Smooth muscle cell (in vitro differentiated cells): ENCODE measurements at regions not wholly inside any gene's neighbourhood (a gene's known extent, or its start where the extent isn't known, plus 50 kb on each side); places are given as distances from the start of the nearest gene placed in this dataset.
A peak's percentile ranks its signal among the peaks of the same experiment; 100 is the strongest.
"Not testable (repeated sequence)": the region's sequence is repeated elsewhere in the genome, so short reads cannot be mapped to it uniquely, and the experiment has no call there.

Experiments
- DNase-seq: peaks from one replicate; lab custom pipeline; 2025; ENCODE audit not compliant: unreplicated experiment; lab: John Stamatoyannopoulos, UW
- H2AFZ ChIP-seq: fragments of 200-600 bp; sonication (generic); 2 replicates; pipeline ENCODE4 v1.6.0; 2016; ENCODE audit warnings: antibody characterized with exemption, low read depth, mild to moderate bottlenecking
- H3F3A ChIP-seq: fragments of 200-600 bp; sonication (generic); 2 replicates; pipeline ENCODE4 v1.6.0; 2017; ENCODE audit warnings: antibody characterized with exemption, low read depth
- H3K27ac ChIP-seq: fragments of 200-600 bp; sonication (generic); 2 replicates; pipeline ENCODE4 v1.5.1; 2016; ENCODE audit warnings: low read depth, mild to moderate bottlenecking
- H3K27me3 ChIP-seq: fragments of 200-600 bp; sonication (generic); 2 replicates; pipeline ENCODE4 v1.6.1; 2016; ENCODE audit warnings: low read depth, mild to moderate bottlenecking
- H3K36me3 ChIP-seq: fragments of 200-600 bp; sonication (generic); 2 replicates; pipeline ENCODE4 v1.5.1; 2016; ENCODE audit warnings: low read depth
- H3K4me1 ChIP-seq: fragments of 200-600 bp; sonication (generic); 2 replicates; pipeline ENCODE4 v1.5.1; 2016; ENCODE audit warnings: low read depth
- H3K4me2 ChIP-seq: fragments of 200-600 bp; sonication (generic); 2 replicates; pipeline ENCODE4 v1.6.0; 2016; ENCODE audit warnings: mild to moderate bottlenecking
- H3K4me3 ChIP-seq: fragments of 200-600 bp; sonication (generic); 2 replicates; pipeline ENCODE4 v1.5.1; 2016; ENCODE audit warnings: mild to moderate bottlenecking
- H3K79me2 ChIP-seq: fragments of 200-600 bp; sonication (generic); 2 replicates; pipeline ENCODE4 v1.6.0; 2016; ENCODE audit warnings: low read depth, mild to moderate bottlenecking
- H3K9ac ChIP-seq: fragments of 200-600 bp; sonication (generic); 2 replicates; pipeline ENCODE4 v1.6.0; 2016; ENCODE audit warnings: low read depth
- H3K9me3 ChIP-seq: fragments of 200-600 bp; sonication (generic); replicated peaks from 2 replicates; pipeline ENCODE4 v1.5.1; 2016; ENCODE audit warnings: low read depth
- H4K20me1 ChIP-seq: fragments of 200-600 bp; sonication (generic); 2 replicates; pipeline ENCODE4 v1.6.0; 2016; ENCODE audit warnings: low read depth
- WGBS: methylation state at CpG from one replicate; pipeline ENCODE4 v1.1.7; 2016; ENCODE audit warnings: low lambda C conversion rate; 5-methylcytosine and 5-hydroxymethylcytosine counted together
- TF ChIP-seq, protein P1 (sequence below): fragments of 200-600 bp; sonication (generic); IDR thresholded peaks from 2 replicates; pipeline ENCODE4 v1.5.1; 2017; ENCODE audit warnings: borderline replicate concordance, mild to moderate bottlenecking, antibody characterized with exemption; ENCODE audit not compliant: insufficient read depth, poor library complexity, severe bottlenecking

DNA sequence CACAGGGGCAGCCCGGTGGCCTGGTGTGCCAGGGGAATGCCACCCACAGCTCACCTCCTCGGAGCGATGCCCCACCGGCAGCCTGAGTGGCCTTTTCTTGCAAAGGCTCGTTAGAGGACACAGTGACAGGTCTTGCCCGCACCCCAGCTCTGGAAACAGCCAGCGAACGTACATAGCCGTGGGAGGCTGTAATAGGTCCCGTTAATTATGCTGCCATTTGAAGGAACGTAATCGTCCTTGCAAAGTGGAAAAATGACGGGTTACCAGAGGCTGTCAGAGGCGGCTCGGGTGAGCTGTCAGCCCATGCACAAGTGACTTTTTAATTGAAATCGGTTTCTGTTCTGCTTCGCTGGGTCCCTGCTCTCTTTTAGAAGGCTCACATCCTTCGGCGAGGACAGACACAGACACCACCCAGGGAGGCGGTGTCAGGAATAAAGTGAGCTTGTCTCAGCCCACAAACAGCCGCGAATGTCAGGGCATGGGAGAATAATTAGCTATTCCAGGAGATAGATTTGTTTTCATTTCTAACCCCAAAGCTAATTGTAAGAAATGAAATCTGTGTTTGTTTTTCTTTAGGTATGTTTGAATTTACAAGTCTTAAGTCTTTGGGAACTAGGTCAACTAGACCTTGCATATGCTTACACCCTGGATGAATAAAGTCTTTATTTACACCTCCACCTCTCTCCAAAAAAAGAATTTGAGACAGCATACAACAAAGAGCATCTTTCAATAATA lies 77.2 kb upstream of the RFLNA start:
- Histone ChIP-seq H3K9ac (no peak overlapping the region), H2AFZ (peak overlapping the region; percentile 1), H4K20me1 (no peaks in the 10 kb centered on the region), H3K4me3 (peak overlapping the region; percentile 5), H3K4me1 (peaks cover 8% of the 10 kb centered on the region), H3K79me2 (no peaks in the 10 kb centered on the region), H3K4me2 (peak overlapping the region; percentile 63), H3K36me3 (no peaks in the 10 kb centered on the region), H3K27me3 (no peaks in the 10 kb centered on the region), H3K27ac (no peak overlapping the region), H3F3A (no peaks in the 10 kb centered on the region), H3K9me3 (peaks cover 5% of the 10 kb centered on the region)
- DNase-seq = no peak
- WGBS = 62% methylated on average over 22 of the region's 22 CpGs
- TF ChIP-seq, protein P1, sequence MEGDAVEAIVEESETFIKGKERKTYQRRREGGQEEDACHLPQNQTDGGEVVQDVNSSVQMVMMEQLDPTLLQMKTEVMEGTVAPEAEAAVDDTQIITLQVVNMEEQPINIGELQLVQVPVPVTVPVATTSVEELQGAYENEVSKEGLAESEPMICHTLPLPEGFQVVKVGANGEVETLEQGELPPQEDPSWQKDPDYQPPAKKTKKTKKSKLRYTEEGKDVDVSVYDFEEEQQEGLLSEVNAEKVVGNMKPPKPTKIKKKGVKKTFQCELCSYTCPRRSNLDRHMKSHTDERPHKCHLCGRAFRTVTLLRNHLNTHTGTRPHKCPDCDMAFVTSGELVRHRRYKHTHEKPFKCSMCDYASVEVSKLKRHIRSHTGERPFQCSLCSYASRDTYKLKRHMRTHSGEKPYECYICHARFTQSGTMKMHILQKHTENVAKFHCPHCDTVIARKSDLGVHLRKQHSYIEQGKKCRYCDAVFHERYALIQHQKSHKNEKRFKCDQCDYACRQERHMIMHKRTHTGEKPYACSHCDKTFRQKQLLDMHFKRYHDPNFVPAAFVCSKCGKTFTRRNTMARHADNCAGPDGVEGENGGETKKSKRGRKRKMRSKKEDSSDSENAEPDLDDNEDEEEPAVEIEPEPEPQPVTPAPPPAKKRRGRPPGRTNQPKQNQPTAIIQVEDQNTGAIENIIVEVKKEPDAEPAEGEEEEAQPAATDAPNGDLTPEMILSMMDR = no peak

DNA sequence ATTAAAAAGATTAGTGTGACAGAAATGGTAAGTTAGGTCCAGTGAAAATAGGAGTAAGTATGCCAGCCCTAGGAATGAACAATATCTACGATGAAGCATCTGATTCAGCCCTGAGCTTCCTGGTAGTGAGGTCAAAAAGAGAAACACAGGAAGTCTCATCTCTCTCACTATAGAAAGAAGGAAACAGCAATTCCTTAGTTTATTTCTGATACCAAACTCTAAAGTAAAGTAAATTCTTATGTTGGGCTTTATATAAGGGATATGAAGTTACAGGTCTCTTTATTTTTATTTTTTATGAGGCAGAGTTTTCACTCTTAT lies 76.7 kb upstream of the RFLNA start:
- TF ChIP-seq, protein P1 = no peak
- H3K27me3 ChIP-seq = no peaks in the 10 kb centered on the region
- H3K36me3 ChIP-seq = no peaks in the 10 kb centered on the region
- H3K4me1 ChIP-seq = peaks cover 8% of the 10 kb centered on the region
- H3K4me2 ChIP-seq = no peak overlapping the region
- H4K20me1 ChIP-seq = no peaks in the 10 kb centered on the region
- no peak for DNase-seq
- 77% methylated on average over 1 of the region's 1 CpG for WGBS
- H3K9ac ChIP-seq = no peak overlapping the region
- no peaks in the 10 kb centered on the region for H3K79me2 ChIP-seq
- no peaks in the 10 kb centered on the region for H3F3A ChIP-seq
- peak overlapping the region; percentile 1 for H2AFZ ChIP-seq
- H3K27ac ChIP-seq = no peak overlapping the region
- H3K4me3 ChIP-seq = no peak overlapping the region
- H3K9me3 ChIP-seq = peaks cover 5% of the 10 kb centered on the region

DNA sequence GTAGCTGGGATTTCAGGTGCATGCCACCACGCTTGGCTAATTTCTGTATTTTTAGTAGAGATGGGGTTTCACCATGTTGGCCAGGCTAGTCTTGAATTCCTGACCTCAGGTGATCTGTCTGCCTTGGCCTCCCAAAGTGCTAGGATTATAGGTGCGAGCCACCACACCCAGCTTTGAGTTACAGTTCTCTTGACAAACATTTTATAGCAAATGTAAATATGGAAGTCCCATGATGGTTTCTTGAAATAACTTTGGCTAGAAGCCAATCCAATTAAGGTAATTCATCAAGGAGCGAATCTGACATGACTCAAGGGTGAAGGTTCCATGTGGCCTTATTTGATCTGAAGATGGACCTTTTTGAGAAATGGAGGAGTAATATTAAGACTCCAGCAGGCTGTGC lies 76.2 kb upstream of the RFLNA start:
- not testable (repeated sequence) for H3K4me2 ChIP-seq, H3K27ac ChIP-seq, H3K36me3 ChIP-seq, H3K9me3 ChIP-seq, H4K20me1 ChIP-seq, H3K9ac ChIP-seq, H2AFZ ChIP-seq, H3K4me3 ChIP-seq, H3K4me1 ChIP-seq, DNase-seq, H3K79me2 ChIP-seq, H3F3A ChIP-seq, H3K27me3 ChIP-seq
- WGBS = 95% methylated on average over 3 of the region's 3 CpGs

DNA sequence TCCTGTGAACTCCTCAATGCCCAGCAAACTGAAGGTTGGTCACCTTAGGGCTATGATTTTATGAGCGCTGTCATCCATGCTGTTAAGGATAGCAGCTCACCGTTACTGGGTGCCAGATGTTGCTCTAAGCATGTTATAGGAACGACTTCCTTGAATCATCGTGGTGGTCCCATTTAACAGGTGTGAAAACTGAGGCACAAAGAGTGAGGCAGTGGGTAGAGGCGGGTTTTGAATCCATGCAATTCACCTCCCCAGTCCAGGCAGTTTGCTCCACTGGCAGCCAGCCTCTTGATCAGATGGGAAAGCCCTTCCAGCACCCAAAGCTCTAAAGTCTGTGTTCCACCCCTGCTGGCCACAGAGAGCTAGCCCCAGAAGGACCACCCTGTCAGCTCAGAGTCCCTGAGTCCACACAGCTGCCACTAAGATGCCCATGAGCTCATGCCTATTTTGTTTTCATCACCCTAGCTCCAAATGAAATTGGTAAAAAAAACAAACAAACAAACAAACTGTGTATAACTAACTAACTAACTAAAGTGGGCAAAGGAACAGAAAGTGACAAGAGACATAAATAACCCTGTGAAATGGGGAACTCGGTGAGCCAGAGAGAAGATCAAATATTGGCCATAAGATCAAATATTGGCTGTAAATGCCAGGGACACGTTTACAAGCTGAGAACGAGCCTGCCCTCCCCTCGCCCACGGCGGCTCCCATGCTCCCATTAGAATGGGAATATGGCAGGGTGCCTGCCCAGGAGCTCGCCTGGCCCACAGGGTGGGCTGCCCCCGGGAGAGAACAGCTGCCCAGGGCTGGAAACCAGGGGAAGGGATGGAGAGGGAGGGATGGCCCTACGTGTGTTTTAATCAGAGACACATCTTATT lies 72.3 kb upstream of the RFLNA start:
- Histone ChIP-seq H3K36me3 (no peaks in the 10 kb centered on the region), H3F3A (no peaks in the 10 kb centered on the region), H3K9ac (no peak overlapping the region), H3K4me3 (no peak overlapping the region), H3K27me3 (no peaks in the 10 kb centered on the region), H3K4me2 (no peak overlapping the region), H3K4me1 (peaks cover 4% of the 10 kb centered on the region), H3K27ac (no peak overlapping the region), H3K79me2 (no peaks in the 10 kb centered on the region), H3K9me3 (no peaks in the 10 kb centered on the region), H2AFZ (no peak overlapping the region), H4K20me1 (no peaks in the 10 kb centered on the region)
- TF ChIP-seq, protein P1 = no peak
- no peak for DNase-seq
- 92% methylated on average over 14 of the region's 14 CpGs for WGBS

DNA sequence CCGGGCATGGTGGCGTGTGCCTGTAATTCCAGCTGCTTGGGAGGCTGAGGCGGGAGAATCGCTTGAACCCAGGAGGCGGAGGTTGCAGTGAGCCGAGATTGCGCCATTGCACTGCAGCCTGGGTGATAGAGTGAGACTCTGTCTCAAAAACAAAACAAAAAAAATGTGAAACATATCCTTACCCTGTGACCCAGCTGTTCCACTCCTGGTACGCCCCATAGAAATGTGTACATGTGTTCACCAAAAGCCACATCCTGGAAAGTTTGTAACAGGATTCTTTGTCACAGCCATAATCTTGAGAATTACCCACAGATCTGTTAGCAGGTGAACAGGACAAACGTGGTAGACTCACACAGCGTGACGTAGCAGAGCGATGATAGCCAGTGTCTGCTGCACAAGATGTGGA lies 71.2 kb upstream of the RFLNA start:
- not testable (repeated sequence) for DNase-seq, H3K9me3 ChIP-seq, H3K4me1 ChIP-seq, H3K36me3 ChIP-seq, H3K27ac ChIP-seq, H3K79me2 ChIP-seq, H3K9ac ChIP-seq, H3K4me2 ChIP-seq, H3K27me3 ChIP-seq, H3F3A ChIP-seq, H3K4me3 ChIP-seq, H2AFZ ChIP-seq, H4K20me1 ChIP-seq
- WGBS = 93% methylated on average over 12 of the region's 12 CpGs
